Nephron progenitor cell (in vitro differentiated cells): ENCODE measurements at regions not wholly inside any gene's neighbourhood (a gene's known extent, or its start where the extent isn't known, plus 50 kb on each side); places are given as distances from the start of the nearest gene placed in this dataset.
"Not testable (repeated sequence)": the region's sequence is repeated elsewhere in the genome, so short reads cannot be mapped to it uniquely, and the experiment has no call there.

Experiments
- DNase-seq: peaks from one replicate; pipeline ENCODE4 v3.0.0; 2021
- H3K27ac Mint-ChIP-seq: 2 replicates; pipeline ENCODE4 v1.8.0; 2021; ENCODE audit warnings: mild to moderate bottlenecking, moderate library complexity, mixed read lengths
- H3K27me3 Mint-ChIP-seq: 2 replicates; pipeline ENCODE4 v1.8.0; 2021; ENCODE audit warnings: mild to moderate bottlenecking, low read depth, mixed read lengths; ENCODE audit not compliant: poor library complexity
- H3K36me3 Mint-ChIP-seq: 2 replicates; pipeline ENCODE4 v1.8.0; 2021; ENCODE audit warnings: low read depth, mixed read lengths
- H3K4me1 Mint-ChIP-seq: 2 replicates; pipeline ENCODE4 v1.8.0; 2021; ENCODE audit warnings: mixed read lengths
- H3K4me3 Mint-ChIP-seq: 2 replicates; pipeline ENCODE4 v1.8.0; 2021; ENCODE audit warnings: mild to moderate bottlenecking, moderate library complexity, mixed read lengths
- H3K9me3 Mint-ChIP-seq: 2 replicates; pipeline ENCODE4 v1.8.0; 2021; ENCODE audit warnings: mild to moderate bottlenecking, moderate library complexity, mixed read lengths
- CTCF ChIP-seq: fragments of 200-600 bp; sonication (generic); IDR thresholded peaks from 2 replicates; pipeline ENCODE4 v1.5.0; 2021; ENCODE audit warnings: antibody characterized with exemption

- no peaks in the 10 kb centered on the region for H3K36me3 Mint-ChIP-seq
- no peak for TF ChIP-seq CTCF
- no peak for DNase-seq
- H3K4me3 Mint-ChIP-seq: no peak overlapping the region
- no peaks in the 10 kb centered on the region for H3K4me1 Mint-ChIP-seq
- H3K9me3 Mint-ChIP-seq: peaks cover under 1% of the 10 kb centered on the region
- no peak overlapping the region for H3K27ac Mint-ChIP-seq
- peaks cover 10% of the 10 kb centered on the region for H3K27me3 Mint-ChIP-seq
Measured at GRCh38 chr2:128513961-128514283, 195.3 kb upstream of the HS6ST1 start.

- DNase-seq: no peak
- H3K4me1 Mint-ChIP-seq: no peaks in the 10 kb centered on the region
- no peaks in the 10 kb centered on the region for H3K9me3 Mint-ChIP-seq
- no peak overlapping the region for H3K27ac Mint-ChIP-seq
- H3K27me3 Mint-ChIP-seq: peaks cover 12% of the 10 kb centered on the region
- no peaks in the 10 kb centered on the region for H3K36me3 Mint-ChIP-seq
- TF ChIP-seq CTCF: no peak
- H3K4me3 Mint-ChIP-seq: no peak overlapping the region
Measured at GRCh38 chr2:128514555-128514955, 195.9 kb upstream of the HS6ST1 start.

- Mint-ChIP-seq H3K9me3 (no peaks in the 10 kb centered on the region), H3K4me3 (no peak overlapping the region), H3K4me1 (peaks cover 8% of the 10 kb centered on the region), H3K27me3 (peaks cover 14% of the 10 kb centered on the region), H3K27ac (no peak overlapping the region), H3K36me3 (no peaks in the 10 kb centered on the region)
- DNase-seq: no peak
- no peak for TF ChIP-seq CTCF
Measured at GRCh38 chr2:128516938-128517337, 198.3 kb upstream of the HS6ST1 start.

- not testable (repeated sequence) for H3K9me3 Mint-ChIP-seq, H3K27me3 Mint-ChIP-seq, H3K36me3 Mint-ChIP-seq, H3K27ac Mint-ChIP-seq, DNase-seq, H3K4me3 Mint-ChIP-seq
- peaks cover 28% of the 10 kb centered on the region for H3K4me1 Mint-ChIP-seq
Measured at GRCh38 chr2:128519028-128519427, 200.4 kb upstream of the HS6ST1 start.

GRCh38 chr2:128519517-128520215 lies 201.0 kb upstream of the HS6ST1 start:
- peaks cover 12% of the 10 kb centered on the region for H3K27me3 Mint-ChIP-seq

GRCh38 chr2:128520340-128520739 lies 201.7 kb upstream of the HS6ST1 start:
- H3K4me1 Mint-ChIP-seq: peaks cover 33% of the 10 kb centered on the region
- peaks cover 9% of the 10 kb centered on the region for H3K9me3 Mint-ChIP-seq
- peaks cover 12% of the 10 kb centered on the region for H3K27me3 Mint-ChIP-seq
- H3K27ac Mint-ChIP-seq: no peak overlapping the region
- H3K36me3 Mint-ChIP-seq: no peaks in the 10 kb centered on the region
- DNase-seq: no peak
- no peak overlapping the region for H3K4me3 Mint-ChIP-seq
- no peak for TF ChIP-seq CTCF

More at GRCh38 chr2:128519517-128520215, 201.0 kb upstream of the HS6ST1 start:
- TF ChIP-seq CTCF: no peak
- Mint-ChIP-seq H3K36me3 (no peaks in the 10 kb centered on the region), H3K9me3 (peaks cover 9% of the 10 kb centered on the region), H3K4me1 (peaks cover 33% of the 10 kb centered on the region), H3K27ac (no peak overlapping the region), H3K4me3 (no peak overlapping the region)
- DNase-seq: no peak
